GM10266 (cell line): ENCODE measurements at regions not wholly inside any gene's neighbourhood (a gene's known extent, or its start where the extent isn't known, plus 50 kb on each side); places are given as distances from the start of the nearest gene placed in this dataset.
"Not testable (repeated sequence)": the region's sequence is repeated elsewhere in the genome, so short reads cannot be mapped to it uniquely, and the experiment has no call there.

ENCODE experiments used
- DNase-seq: peaks from one replicate; pipeline ENCODE4 v3.0.0; 2012; ENCODE audit errors: extremely low spot score
- CTCF ChIP-seq: IDR thresholded peaks from 2 replicates; pipeline ENCODE4 v1.5.1; 2012; ENCODE audit warnings: mild to moderate bottlenecking, low read depth; ENCODE audit not compliant: control insufficient read depth, insufficient read depth; ENCODE audit errors: missing control alignments

- DNase-seq = no peak
Observed at GRCh38 chr3:107001635-107002034, 375.6 kb upstream of the CCDC54 start.

DNA sequence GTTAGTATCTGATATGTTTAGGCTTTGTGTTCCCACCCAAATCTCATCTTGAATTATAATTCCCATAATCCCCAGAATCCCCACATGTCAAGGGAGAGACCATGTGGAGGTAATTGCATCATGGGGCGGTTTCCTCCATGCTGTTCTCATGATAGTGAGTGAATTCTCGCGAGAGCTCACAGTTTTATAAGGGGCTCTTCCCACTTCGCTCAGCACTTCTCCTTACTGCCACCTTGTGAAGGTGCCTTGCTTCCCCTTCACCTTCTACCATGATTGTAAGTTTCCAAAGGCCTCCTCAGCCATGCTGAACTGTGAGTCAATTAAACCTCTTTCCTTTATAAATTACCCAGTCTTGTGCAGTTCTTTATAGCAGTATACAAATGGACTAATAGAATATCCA, 371.9 kb upstream of the CCDC54 start:
- not testable (repeated sequence) for DNase-seq

More at GRCh38 chr3:107001635-107002034, 375.6 kb upstream of the CCDC54 start:
- TF ChIP-seq CTCF = no peak

DNA sequence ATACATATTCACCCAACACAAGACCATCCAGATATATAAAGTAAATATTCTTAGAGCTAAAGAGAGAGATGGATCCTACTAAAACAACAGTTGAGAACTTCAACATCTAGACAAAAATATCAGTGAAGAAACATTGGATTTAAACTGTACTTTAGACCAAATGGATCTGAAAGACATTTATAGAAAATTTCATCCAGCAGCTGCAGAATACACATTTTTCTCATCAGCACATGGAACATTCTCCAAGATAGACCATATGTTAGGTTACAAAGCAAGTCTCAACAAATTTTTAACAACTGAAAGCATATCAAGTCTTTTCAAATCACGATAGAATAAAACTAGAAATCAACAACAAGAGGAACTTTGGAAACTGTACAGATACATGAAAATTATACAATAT, 369.0 kb upstream of the CCDC54 start:
- TF ChIP-seq CTCF = no peak
- no peak for DNase-seq

DNA sequence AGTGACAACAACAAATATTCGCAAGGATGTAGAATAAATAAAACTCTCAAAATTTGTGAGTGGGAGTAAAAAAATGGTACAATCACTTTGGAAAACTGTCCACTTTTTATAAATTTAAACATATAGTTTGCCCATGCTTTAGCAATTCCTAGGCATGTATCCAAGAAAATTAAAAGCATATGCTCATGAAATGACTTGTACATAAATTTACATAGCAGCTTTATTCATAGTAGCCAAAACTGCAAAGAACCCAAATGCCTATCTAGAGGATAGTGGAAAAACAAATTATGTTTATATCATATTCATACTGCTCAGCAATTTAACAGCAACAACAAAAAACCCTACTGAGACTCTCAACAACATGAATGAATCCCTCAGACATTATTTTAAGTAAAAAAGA, 363.6 kb upstream of the CCDC54 start:
- DNase-seq = no peak
- TF ChIP-seq CTCF = no peak

DNA sequence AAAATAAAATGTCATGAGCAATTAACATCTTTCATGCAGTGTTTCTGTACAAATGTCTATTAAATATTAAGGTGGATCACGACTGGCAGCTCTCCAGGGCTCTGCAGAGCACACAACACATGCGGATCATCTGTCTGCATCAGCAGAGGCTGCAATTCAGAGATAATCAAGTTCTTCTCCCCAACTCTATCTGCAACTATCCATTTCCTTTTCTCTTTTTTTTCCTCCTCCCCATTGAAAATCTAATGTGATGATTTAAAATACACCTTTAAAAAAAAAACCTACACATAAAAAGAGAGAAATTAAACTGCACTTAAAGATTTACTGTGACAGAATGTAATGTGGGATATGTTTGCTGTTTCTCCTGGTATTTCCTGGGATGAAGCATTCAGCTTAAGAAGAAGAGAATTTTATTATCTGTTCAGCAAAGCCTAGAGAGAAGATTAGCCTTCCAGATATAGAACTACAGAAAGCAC, 352.6 kb upstream of the CCDC54 start:
- no peak for TF ChIP-seq CTCF
- DNase-seq = no peak

- no peak for TF ChIP-seq CTCF
- no peak for DNase-seq
Observed at GRCh38 chr3:107025961-107026360, 351.3 kb upstream of the CCDC54 start.

DNA sequence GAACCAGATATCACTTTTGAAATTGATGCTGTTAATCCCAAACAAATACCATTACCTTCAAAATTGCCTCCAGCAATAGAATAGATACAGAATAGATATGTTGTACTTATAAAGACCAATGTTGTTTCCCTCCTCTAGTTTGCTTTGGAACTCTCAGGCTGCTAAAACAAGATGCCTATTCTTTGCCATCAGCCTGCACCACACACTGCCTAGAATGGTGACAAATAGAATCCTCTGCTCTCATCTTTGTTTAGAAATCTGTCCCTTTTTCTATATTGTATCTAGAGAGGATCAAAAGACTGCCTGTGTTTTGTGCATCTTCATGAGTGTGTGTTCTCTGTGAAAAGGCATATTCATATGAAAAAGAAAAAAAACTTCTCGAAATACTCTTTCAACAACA, 349.2 kb upstream of the CCDC54 start:
- TF ChIP-seq CTCF = no peak
- no peak for DNase-seq

GRCh38 chr3:107028626-107029025, 348.6 kb upstream of the CCDC54 start:
- DNase-seq = no peak
- TF ChIP-seq CTCF = no peak
